HG03135 (cell line): ENCODE measurements at regions not wholly inside any gene's neighbourhood (a gene's known extent, or its start where the extent isn't known, plus 50 kb on each side); places are given as distances from the start of the nearest gene placed in this dataset.

Source experiments
- ATAC-seq: cut with Tn5 transposase; IDR thresholded peaks from one replicate; pipeline ENCODE4 v1.9.1; 2021; ENCODE audit warnings: mild to moderate bottlenecking, moderate library complexity; ENCODE audit not compliant: unreplicated experiment

DNA sequence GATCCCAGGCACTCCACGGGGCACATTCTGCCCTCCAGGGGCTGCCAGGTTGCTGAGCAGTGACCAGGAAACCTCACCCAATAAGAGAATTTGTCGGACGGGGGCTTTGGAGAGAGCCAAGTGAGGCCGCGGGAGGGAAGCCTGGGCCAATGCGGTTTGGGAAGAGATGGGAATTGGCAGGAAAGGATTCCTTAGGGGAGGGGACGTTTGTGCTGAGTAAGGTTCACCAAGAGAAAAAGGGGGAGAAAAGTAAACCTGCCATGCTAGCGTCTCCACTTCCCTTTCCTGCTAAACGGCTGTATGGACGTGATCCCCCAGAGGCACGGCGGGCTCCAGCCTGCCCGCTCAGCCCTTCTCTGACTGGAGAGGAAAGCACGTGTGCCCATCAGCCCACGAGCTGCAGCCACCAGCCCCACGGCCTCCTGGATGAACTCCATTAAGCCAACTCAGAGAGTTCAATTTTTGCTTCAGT is 194.4 kb upstream of the ID2 start:
- peak; percentile 20 for ATAC-seq

DNA sequence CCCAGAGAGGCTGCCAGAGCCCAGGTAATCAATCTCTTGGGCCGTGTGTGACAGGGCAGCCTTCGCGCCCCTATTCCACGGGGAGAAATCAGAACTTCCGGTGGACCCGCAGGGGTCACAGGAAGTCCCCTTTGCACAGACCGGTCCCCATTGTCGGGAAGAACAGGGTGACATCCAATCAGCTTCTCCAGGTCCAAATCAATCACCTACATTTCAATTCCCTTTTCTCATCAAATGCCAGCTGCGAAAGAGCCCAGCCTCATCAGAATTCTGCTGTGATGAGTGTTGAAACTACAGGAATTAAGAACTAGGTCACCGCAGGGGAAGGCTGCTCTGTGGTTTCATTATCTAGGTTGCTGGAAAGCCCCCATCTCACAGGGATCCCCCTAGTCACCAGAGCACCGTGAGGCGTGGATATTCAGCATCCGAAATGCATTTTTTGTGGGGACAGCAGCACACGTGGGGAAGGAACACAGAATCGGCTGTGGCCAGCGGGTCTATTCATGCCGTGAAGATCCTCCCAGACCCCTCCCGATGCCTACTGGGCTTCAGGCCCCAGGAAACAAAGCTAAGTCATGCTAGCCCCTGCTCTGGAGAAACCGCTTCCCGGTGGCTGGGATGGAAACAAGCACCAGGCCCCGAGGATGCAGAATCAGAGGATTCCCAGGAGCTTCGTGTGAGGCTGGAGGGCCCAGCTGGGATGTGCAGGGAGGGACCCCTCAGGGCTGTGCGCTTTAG is 193.7 kb upstream of the ID2 start:
- ATAC-seq = peak; percentile 82

DNA sequence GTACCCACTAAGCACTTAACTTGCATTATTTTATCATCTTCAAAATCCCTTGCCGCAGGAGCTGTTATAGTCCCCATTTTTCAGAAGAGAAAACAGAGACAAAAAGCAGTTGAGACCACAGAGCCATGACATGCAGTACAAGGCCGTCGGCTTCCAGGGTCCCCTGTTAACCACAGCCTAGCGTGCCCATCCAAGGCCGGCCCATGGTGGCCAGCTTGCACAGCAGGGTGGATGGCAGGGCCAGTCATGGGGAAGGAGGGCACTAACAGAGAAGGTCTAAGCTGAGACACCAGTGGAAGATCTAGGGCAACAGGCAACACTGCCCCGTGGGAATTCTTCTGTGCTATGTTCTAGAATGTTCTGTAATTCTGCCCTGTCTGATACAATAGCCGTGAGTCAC is 192.6 kb upstream of the ID2 start:
- no peak for ATAC-seq

DNA sequence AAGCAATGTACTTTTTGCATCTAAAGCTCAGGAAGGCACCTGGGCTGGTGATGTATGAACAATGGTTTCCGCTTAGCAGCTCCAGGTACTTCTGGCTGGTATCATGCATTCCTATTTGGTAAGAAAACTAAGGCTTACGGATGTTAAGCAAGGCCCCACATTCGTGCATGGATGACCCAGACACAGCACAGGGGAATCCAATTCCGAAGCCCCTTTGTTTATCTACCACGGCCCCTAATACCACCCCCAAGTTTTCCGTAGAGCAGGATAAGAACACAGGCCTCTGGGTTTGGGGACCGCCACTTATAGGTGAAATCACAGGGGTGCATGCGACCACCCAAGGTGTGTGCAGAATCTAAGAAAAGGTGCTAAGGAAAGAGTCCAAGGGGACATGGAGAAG is 192.1 kb upstream of the ID2 start:
- no peak for ATAC-seq

DNA sequence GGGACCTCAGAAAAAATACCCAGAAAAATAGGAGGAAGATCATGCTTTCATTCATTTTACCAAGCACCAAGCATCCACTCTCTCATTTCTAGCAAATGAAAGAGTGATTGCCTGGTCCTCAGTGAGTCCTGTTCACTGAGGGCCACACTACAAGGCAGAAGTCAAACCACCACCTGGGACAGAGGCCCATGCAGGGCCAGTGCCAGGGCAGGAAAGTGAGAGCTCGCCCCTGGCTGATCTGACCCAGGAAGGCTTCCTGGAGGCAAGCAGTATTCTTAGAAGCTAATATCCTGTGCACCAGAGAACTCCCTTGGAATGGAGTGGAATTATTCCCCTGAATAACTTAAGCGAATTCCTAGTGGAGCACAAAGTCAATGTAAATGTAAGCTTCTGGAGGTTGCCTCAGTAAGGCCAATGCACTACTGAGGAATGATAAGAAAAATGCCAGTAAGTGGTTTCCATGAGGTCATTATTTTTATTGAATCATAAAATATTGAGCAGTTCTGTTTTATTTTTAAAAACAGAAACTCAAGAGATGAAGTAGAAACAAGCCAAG is 191.6 kb upstream of the ID2 start:
- no peak for ATAC-seq

DNA sequence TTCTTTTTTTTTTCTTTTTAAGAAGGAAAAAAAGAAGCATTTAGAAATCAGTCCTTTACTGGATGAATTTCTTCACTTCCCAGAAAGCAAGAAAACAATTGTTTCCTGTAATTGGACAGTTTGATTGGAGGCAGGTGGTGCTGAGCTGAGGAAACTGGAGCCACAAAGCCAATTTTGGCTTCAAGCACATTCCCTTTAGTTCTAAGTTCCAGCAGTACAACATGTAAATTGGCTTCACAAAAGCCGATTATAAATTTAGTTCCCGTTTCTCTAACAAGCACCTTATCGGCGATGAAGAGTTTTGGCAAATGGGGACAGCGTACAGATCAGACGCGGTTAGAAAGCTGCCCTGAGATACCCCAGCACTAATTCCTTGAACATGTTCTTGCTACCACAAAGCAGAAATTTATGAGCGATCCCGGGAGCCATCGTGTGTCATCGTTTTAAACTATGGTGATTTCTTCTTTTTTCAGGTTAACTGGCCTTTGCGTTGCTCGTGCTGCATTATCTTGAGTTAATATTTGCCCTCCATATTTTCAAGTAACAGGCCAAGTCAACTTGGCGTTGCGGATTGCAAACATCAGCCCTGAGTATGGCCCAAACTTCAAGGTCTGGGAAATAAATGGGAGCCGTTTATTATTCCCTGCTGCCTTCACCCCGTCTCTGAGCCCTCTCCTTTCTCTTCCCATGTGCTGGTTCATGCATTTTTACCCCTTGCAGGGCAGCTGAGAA is 190.4 kb upstream of the ID2 start:
- no peak for ATAC-seq

DNA sequence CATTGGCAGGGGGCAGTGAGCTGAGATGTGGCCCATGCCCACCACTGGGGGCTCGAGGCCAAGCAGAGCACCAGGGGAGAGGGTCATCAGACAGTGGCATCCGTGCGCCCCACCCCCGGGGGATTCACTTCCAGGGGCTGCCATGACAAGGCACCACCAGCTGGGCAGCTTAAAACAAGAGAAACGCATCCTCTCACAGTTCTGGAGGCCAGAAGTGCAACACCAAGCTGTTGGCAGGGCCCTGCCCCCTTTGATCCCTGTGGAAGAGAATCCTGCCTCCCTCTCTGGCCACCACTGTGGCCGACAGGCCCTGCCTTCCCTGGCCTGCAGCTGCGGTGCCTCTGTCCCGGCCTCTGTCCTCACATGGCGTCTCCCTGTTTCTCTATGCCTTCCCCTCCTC is 187.7 kb upstream of the ID2 start:
- ATAC-seq = no peak

DNA sequence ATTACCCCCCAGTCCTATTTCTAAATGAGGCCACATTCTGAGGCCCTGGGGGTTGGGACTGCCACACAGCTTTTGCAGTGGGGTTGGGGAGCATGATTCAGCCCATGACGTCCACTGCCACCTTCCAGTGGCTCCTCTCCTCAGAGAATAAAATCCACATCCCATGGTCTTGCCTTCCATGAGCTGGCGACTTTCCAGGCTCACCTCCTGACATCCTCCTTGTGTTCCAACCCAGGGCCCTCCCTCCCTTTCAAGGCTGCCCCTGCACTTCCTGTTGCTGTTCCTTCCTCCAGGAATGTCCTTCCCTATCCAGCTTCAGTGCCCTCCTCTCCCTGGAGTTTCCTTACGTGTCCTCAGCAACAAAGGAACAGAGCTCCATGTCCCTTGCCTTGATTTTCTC is 187.3 kb upstream of the ID2 start:
- no peak for ATAC-seq

DNA sequence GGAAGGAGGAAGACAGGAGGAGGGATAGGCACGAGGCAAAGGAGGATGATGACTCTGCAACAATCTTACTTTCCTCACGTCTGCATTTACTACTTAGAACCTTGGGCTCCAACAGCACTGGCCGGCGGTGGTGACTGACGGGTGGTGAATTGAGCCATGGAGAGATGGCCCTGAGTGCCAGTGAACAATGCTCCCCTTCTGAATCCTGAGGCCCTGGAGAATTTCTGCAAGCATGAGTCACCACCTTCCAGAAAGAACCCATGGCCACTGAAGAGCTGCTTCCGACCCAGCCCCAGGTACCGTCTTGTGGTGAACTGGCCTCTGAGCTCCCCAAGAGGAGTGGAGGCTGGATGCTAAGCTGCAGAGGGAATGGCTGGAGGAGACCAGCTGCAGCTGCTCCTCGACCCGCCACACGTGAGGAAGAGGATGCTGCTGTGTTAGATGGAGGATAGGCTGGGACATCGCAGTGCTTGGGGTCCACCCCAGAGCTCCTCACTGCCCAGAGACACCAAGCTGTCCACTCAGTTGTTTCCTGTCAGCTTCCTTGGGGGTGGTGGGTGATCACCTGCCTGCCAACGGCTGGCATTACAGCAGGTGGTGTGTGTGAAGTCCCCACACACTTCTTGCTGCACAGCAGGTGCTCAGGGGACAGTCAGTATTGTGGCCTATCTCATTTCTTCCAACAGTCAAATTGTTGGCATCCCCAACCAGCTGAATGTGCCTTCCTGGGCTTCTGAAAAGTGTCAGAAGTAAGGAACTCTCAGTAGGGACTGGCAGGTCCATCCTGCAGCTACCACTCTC is 186.5 kb upstream of the ID2 start:
- ATAC-seq = no peak

DNA sequence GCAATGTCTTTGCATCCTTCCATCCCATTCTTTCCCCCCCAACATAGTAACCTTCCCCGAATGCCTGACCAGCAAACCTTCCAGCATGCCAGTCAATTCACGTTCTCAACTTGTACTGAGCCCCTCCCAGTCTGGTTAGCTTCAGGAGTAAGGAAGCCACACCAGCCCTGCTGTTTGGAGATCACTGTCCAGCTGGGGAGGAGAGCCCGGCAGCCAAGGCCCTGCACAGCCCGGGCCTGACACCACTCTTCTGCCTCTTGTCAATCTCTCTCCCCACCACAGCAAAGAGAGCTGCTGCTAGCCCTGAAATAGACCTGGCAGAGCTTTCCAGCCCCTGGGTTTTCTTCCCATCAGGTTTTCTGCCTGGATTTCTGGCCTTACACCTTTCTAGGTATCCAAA is 185.8 kb upstream of the ID2 start:
- no peak for ATAC-seq

DNA sequence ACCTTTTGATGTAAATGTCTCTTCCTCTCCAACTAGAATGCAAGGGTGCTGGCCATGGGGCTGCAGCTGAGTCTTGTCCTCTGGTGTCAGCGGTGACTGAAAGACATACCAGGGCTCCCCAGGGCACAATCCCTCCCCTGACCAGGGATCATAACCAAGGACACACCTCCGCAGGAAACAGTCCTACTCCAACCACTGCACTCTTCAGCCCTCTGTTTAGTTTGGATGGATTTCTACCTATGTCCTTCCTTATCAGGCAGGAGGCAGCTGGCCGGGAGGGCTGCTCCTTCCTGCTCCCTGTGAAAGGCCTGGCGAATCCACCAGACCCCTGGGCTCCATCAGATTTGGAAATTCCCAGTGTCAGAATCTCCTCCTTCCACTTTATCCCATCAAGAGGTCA is 185.2 kb upstream of the ID2 start:
- ATAC-seq = no peak

DNA sequence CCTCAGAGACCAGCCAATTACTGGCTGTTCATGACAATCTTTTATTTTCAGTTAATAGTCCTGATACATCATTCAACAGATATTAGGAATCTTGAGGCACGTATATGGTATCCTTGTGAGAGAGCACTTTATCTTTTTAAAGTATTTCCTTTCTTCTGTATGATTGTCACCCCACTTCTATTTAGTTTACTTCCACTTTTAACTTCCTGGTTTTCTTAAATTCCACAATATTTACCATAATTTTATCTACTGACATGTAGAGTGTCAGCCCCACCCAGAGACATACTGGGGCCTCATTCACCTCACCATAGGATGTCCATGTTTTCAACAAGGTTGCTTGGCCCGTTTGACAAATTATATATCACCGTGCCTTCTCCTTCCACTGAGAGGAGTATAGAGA is 182.9 kb upstream of the ID2 start:
- no peak for ATAC-seq

DNA sequence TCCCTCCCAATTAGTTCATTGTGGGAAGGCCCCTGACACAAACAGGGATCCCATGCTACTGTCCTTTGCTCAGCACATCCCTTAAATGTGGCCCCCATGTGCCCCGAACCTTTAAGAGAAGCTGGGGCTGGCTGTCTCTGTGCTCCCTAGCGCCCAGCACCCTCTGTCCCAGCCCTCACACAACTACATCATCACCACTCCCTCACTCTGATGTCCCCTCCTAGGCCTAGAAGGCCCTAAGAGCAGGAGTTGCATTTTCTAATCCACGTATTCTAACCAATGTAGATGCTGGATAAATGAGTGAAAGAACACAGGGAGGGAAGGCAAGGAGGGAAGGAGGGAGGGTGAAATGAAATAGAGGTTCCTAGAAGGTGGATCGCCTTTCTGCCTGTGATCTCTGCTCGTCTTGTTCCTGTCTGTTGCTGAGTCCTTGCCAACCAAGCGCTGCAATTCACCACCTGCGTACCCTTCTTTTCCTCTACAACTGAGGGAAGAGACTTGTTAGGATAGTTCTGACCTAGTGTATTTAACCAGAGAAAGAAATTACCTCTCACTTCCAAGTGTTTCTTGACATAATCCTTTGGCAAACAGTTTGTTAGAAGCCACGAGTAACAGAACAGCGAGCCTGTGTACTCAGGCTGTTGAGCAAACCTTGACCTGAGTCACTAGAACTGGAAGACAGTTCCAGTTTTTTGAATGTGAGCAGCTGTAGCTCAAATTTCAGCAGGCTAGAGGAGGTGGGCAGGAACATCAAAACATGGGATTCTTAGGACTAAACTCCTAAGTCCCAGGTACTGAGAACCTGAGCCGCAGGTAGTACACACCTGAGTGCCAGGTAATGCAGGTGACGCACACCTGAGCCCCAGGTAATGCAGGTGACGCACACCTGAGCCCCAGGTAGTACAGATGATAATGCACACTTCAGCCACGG is 181.5 kb upstream of the ID2 start:
- no peak for ATAC-seq

DNA sequence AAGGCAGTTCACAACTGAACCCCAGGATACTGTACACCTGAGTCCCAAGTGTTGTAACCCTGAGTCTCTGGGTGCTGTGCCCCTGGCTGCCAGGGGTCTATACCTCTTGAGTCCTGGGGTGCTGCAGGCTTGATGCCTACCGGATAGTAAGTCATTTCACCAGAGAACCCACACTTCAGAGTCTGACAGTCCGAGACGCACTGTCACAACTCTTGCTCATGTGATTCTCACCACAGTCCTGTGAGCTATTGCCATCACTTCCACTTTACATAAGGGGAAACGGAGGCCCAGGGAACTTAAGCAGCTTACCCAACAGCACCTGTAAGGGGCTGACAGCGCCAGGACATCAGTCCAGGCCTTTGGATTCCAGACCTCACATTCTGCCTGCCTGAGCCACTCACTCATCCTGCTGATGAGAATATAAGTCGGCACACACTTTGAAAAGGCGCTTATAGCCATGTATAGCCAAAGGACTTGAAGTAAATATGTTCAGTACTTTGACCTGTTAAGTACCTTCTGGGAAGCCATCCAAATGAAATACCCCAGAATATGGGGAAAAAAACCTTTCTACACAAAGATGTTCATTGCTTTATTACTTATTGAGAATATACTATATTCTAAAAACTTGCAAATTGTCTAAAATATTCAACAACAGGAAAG is 180.7 kb upstream of the ID2 start:
- ATAC-seq = no peak

DNA sequence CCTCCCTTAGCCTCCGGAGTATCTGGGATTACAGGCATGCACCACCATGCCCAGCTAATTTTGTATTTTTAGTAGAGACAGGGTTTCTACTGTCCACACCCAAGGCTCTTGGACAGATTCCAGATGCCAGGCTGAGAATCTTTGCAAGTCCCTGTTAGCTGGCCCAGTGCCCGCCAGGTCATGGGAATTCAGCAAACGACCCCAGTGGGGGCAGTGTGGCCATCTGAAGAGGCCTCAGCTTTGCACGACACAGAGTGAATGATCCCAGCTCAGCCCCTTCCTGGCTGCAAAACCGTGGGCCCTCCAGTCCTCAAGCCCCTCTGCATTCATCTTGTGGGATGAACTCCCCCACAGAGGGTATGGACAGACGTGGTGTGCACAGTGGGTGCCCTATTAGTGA is 179.5 kb upstream of the ID2 start:
- no peak for ATAC-seq

DNA sequence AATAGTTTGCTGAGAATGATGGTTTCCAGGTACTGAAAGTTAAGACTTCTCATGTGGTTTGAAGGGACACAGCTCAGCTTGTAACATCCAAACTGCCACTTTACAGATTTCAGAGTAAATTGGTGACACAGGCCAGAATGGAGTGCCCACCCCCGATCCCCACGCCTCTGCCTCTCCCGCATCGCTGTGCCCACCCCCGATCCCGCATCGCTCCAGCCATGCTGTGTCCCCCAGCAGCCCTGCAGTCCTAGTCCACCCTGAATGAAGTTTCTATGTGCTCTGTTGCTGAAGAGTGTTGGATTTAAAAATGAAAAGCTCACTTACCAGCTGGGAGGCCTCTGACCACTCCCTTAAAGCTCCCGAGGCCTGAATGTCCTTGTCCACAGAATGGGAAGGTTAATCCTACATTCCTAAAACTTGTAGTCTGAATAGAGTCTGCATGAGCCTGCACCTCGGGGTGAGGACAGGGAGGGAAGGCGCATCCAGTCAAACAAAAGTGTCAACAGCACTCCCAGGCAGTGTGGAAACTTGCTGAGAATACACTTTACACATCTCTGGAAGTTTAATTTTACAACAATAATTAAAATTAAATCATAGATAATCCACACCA is 176.4 kb upstream of the ID2 start:
- no peak for ATAC-seq

DNA sequence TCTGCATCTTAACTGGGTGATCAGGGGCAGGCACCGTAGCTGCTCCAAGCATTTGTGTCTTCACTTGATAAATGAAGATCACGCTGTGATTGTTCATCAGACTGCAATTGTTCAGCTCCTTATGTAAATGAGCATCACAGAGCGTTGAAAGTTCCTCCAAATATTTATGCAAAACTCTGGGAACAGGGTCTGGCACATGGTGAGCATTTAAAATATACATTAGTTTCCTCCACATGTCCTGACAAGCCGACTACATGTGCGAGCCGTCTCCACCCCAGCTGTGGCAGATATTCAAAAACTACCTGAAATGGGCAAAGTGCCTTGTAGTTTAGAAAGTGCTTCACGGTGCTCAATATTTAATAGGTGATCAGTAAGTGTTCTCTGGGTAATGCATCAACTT is 175.1 kb upstream of the ID2 start:
- ATAC-seq = no peak

DNA sequence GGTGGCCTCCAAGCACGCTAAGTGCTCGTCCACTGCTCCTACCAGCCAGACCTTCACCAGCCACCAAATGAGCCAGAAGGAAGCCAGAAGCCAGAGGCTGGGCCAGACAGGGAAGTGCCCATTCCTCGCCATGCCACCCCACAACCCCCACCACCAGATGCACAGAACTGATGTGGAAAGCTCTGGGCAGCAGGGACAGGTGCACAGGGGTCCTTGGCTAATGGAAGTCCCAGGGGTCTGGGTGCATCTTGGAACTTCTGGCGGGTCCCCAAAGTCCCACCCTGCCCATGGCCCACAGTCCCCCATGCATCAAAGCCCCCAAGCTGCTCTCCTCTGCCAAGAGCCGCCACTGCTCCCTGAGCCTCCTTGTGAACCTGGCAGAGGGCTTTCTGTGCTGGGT is 173.1 kb upstream of the ID2 start:
- no peak for ATAC-seq

DNA sequence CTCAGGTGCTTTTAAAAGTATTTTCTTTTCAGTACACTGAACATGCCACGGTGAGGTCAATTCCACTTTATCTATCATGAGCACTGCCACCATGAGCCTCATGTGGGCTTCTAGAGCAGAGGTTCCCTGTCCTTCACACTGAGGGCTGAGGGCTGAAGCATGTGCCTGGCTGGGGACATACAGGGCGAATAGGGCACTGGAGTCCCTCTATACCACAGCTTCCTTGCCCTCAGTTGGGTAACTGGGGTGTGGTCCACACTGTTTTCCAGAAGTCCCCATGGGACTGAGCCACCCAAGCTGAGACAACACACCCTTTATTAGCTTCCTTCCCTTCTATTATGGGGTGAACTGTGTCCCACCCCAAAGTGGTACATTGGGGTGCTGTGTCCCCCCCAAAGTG is 172.2 kb upstream of the ID2 start:
- ATAC-seq = no peak
